Right cardiac atrium (tissue), 5 donors: ENCODE measurements at regions not wholly inside any gene's neighbourhood (a gene's known extent, or its start where the extent isn't known, plus 50 kb on each side); places are given as distances from the start of the nearest gene placed in this dataset.
"Not testable (repeated sequence)": the region's sequence is repeated elsewhere in the genome, so short reads cannot be mapped to it uniquely, and the experiment has no call there.

Experiments
- ATAC-seq, 2 donors: fragments of 200-7000 bp; cut with Tn5 transposase; one replicate each; pipeline versions ENCODE4 v1.8.0 to v1.9.1; 2020; ENCODE audit warnings: moderate library complexity in 2 of 2, mild to moderate bottlenecking in 1 of 2
- DNase-seq, 3 donors: peaks; one replicate each; pipeline ENCODE4 v3.0.0-alpha.2; 2020
- H3K27ac ChIP-seq: one replicate; pipeline ENCODE4 v1.5.1; 2013; ENCODE audit warnings: mild to moderate bottlenecking, low read length, control low read depth, moderate library complexity
- H3K27me3 ChIP-seq: one replicate; pipeline ENCODE4 v1.6.1; 2013; ENCODE audit not compliant: control insufficient read depth, insufficient read depth
- H3K4me1 ChIP-seq: one replicate; pipeline ENCODE4 v1.6.1; 2013; ENCODE audit warnings: low read length; ENCODE audit not compliant: control insufficient read depth, insufficient read depth
- H3K4me3 ChIP-seq: one replicate; pipeline ENCODE4 v1.5.1; 2013; ENCODE audit warnings: low read length, control low read depth
- H3K9me3 ChIP-seq: one replicate; pipeline ENCODE4 v1.6.1; 2013; ENCODE audit warnings: low read length; ENCODE audit not compliant: control insufficient read depth
- WGBS: extraction: QIAGEN DNeasy Blood & Tissue Kit; methylation state at CpG from one replicate; pipeline ENCODE4 v1.1.7; 2013; 5-methylcytosine and 5-hydroxymethylcytosine counted together
- intact Hi-C, 4 donors: fragments of 100-400 bp; cut with DNase I; formaldehyde crosslinking; loops; one replicate each; pipeline versions ENCODE4 v1.11.0 to v1.14.0; 2022 to 2023
- microRNA-seq, 2 donors: library from miRNA; unstranded; fragments of <30 nt; microRNA quantifications; one replicate each; pipeline ENCODE4 v1.2.0, GENCODE V29; 2020 to 2021
- donor health status: healthy with polysubstance abuse.
- donor health status: DM: no; HTN: yes; CAD: no.
- donor health status: DM: no; HTN: no; CAD: no.
- donor health status: DM: no; HTN: yes; CAD: no; lungs with severe emphysema.
- donor health status: DM: yes; HTN: yes; CAD: no.

GRCh38 chrX:77298296-77298695 lies 148.9 kb upstream of the FGF16 start:
- Histone ChIP-seq H3K4me1 (no peaks in the 10 kb centered on the region), H3K27ac (no peak overlapping the region), H3K9me3 (no peaks in the 10 kb centered on the region), H3K27me3 (no peaks in the 10 kb centered on the region), H3K4me3 (no peak overlapping the region)
- WGBS = 72% methylated on average over 5 of the region's 5 CpGs
- ATAC-seq (no peak), DNase-seq (no peak)
- intact Hi-C loops = no loop called here

GRCh38 chrX:77298790-77299189 lies 148.4 kb upstream of the FGF16 start:
- Histone ChIP-seq H3K27ac (no peak overlapping the region), H3K4me3 (no peak overlapping the region), H3K4me1 (no peaks in the 10 kb centered on the region), H3K27me3 (no peaks in the 10 kb centered on the region), H3K9me3 (no peaks in the 10 kb centered on the region)
- no peak for ATAC-seq
- intact Hi-C loops = no loop called here
- WGBS = 71% methylated on average over 6 of the region's 6 CpGs
- DNase-seq = no peak

DNA sequence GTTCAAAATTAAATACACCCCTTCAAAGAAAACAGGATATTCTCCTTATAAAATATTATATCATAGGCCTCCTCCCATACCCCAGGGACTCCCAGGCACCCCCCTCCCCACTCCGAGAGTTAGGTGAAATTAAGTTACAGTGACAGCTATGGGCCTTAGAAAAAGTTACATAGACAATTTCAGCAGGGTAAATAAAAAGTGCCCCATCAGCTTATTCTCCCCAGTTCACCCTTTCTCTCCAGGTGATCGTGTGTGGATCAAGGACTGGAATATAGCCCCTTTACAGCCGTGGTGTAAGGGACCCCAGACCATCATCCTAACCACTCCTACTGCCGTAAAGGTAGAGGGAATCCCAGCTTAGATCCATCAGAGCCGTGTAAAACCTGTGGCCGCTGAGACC lies 147.6 kb upstream of the FGF16 start:
- intact Hi-C loops = no loop called here
- no peak for DNase-seq
- H3K27me3 ChIP-seq = no peaks in the 10 kb centered on the region
- WGBS = 79% methylated on average over 6 of the region's 6 CpGs
- H3K9me3 ChIP-seq = no peaks in the 10 kb centered on the region
- no peak for ATAC-seq
- no peak overlapping the region for H3K27ac ChIP-seq
- no peaks in the 10 kb centered on the region for H3K4me1 ChIP-seq
- H3K4me3 ChIP-seq = no peak overlapping the region

DNA sequence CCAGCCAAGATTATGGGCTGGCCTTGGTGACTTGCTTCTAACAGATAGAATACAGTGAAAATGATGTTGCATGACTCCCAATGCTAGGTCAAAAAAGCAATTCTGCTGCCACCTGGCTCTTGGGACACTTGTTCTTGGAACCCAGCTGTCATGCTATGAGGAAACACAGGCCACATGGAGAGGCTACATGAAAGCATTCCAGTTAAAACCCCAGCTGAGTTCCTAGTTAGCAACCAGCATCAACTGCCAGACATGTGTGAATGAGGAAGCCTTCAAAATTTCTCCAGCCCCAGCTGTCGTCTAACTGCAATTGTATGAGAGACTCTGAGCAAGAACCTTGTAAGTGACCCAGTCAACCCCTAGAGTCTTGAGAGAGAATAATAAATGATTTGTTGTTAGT lies 105.2 kb upstream of the FGF16 start:
- Histone ChIP-seq H3K4me3 (no peak overlapping the region), H3K27ac (no peak overlapping the region), H3K9me3 (no peaks in the 10 kb centered on the region), H3K4me1 (no peaks in the 10 kb centered on the region), H3K27me3 (no peaks in the 10 kb centered on the region)
- intact Hi-C loops = no loop called here
- DNase-seq = no peak
- ATAC-seq = no peak
- WGBS = 10% methylated on average over 1 of the region's 1 CpG

- ATAC-seq = no peak
- no peak overlapping the region for H3K27ac ChIP-seq
- WGBS = 48% methylated on average over 1 of the region's 1 CpG
Measured at GRCh38 chrX:77346859-77347258, 100.3 kb upstream of the FGF16 start.

DNA sequence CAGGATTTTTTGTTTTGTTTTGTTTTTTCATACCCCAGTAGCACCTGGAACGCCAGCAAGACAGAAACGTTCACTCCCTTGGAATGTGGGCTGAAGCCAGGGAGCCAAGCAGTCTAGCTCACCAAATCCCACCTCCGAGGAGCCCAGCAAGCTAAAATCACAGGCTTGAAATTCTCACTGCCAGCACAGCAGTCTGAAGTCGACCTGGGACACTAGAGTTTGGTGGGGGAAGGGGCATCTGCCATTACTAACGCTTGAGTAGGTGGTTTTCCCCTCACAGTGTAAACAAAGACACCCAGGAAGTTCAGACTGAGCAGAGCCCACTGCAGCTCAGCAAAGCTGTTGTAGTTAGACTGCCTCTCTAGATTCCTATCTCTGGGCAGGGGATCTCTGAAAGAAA lies 99.6 kb upstream of the FGF16 start:
- H3K27ac ChIP-seq = no peak overlapping the region
- no peaks in the 10 kb centered on the region for H3K9me3 ChIP-seq
- intact Hi-C loops = no loop called here
- H3K4me3 ChIP-seq = no peak overlapping the region
- no peaks in the 10 kb centered on the region for H3K27me3 ChIP-seq
- no peaks in the 10 kb centered on the region for H3K4me1 ChIP-seq
- DNase-seq (no peak), ATAC-seq (no peak)
- WGBS = 26% methylated on average over 5 of the region's 5 CpGs

More at GRCh38 chrX:77346859-77347258, 100.3 kb upstream of the FGF16 start:
- H3K9me3 ChIP-seq = no peaks in the 10 kb centered on the region
- DNase-seq = no peak
- no peaks in the 10 kb centered on the region for H3K27me3 ChIP-seq
- H3K4me3 ChIP-seq = no peak overlapping the region
- H3K4me1 ChIP-seq = no peaks in the 10 kb centered on the region
- intact Hi-C loops = no loop called here

- ATAC-seq (no peak), DNase-seq (no peak)
- 82% methylated on average over 2 of the region's 2 CpGs for WGBS
- intact Hi-C loops = no loop called here
- Histone ChIP-seq H3K27me3 (no peaks in the 10 kb centered on the region), H3K27ac (no peak overlapping the region), H3K4me1 (no peaks in the 10 kb centered on the region), H3K4me3 (no peak overlapping the region), H3K9me3 (no peaks in the 10 kb centered on the region)
Measured at GRCh38 chrX:77389891-77390290, 57.3 kb upstream of the FGF16 start.

DNA sequence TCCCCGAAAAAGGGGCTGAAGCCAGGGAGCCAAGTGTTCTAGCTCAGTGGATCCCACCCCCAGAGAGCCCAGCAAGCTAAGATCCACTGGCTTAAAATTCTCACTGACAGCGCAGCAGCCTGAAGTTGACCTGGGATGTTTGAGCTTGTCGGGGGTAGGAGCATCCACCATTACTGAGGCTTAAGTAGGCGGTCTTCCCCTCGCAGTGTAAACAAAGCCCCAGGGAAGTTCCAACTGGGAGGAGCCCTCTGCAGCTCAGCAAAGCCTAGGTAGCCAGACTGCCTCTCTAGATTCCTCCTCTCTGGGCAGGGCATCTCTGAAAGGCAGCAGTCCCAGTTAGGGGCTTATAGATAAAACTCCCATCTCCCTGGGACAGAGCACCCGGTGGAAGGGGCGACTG lies 56.8 kb upstream of the FGF16 start:
- H3K9me3 ChIP-seq, H3K27ac ChIP-seq, H3K27me3 ChIP-seq, H3K4me3 ChIP-seq, H3K4me1 ChIP-seq, intact Hi-C loops, ATAC-seq, DNase-seq: not testable (repeated sequence)
- WGBS = 74% methylated on average over 7 of the region's 7 CpGs

- intact Hi-C loops = no loop called here
- DNase-seq = no peak
- Histone ChIP-seq H3K27ac (no peak overlapping the region), H3K27me3 (no peaks in the 10 kb centered on the region), H3K4me3 (no peak overlapping the region), H3K4me1 (no peaks in the 10 kb centered on the region), H3K9me3 (no peaks in the 10 kb centered on the region)
- 84% methylated on average over 2 of the region's 2 CpGs for WGBS
- no peak for ATAC-seq
Measured at GRCh38 chrX:77396781-77397180, 50.4 kb upstream of the FGF16 start.

Small RNA genes in the stretch of these regions (microRNA-seq; reads per million reads assigned to microRNA genes)
- gene MIR325 (0 reads per million in 2 donors), gene MIR384 (0 reads per million in 2 donors)
